Ishikawa (cell line): ENCODE measurements at regions not wholly inside any gene's neighbourhood (a gene's known extent, or its start where the extent isn't known, plus 50 kb on each side); places are given as distances from the start of the nearest gene placed in this dataset.

Experiments
- NFIC ChIP-seq: IDR thresholded peaks from 2 replicates; pipeline ENCODE4 v1.6.1; 2012
- RAD21 ChIP-seq: IDR thresholded peaks from 2 replicates; pipeline ENCODE4 v1.6.1; 2012; ENCODE audit warnings: low read depth
- TEAD4 ChIP-seq: IDR thresholded peaks from 2 replicates; pipeline ENCODE4 v1.6.1; 2012
- YY1 ChIP-seq: IDR thresholded peaks from 2 replicates; pipeline ENCODE4 v1.6.1; 2012; ENCODE audit warnings: low read depth
- TF ChIP-seq, protein P1 (sequence below): IDR thresholded peaks from 2 replicates; pipeline ENCODE4 v1.6.1; 2012

DNA sequence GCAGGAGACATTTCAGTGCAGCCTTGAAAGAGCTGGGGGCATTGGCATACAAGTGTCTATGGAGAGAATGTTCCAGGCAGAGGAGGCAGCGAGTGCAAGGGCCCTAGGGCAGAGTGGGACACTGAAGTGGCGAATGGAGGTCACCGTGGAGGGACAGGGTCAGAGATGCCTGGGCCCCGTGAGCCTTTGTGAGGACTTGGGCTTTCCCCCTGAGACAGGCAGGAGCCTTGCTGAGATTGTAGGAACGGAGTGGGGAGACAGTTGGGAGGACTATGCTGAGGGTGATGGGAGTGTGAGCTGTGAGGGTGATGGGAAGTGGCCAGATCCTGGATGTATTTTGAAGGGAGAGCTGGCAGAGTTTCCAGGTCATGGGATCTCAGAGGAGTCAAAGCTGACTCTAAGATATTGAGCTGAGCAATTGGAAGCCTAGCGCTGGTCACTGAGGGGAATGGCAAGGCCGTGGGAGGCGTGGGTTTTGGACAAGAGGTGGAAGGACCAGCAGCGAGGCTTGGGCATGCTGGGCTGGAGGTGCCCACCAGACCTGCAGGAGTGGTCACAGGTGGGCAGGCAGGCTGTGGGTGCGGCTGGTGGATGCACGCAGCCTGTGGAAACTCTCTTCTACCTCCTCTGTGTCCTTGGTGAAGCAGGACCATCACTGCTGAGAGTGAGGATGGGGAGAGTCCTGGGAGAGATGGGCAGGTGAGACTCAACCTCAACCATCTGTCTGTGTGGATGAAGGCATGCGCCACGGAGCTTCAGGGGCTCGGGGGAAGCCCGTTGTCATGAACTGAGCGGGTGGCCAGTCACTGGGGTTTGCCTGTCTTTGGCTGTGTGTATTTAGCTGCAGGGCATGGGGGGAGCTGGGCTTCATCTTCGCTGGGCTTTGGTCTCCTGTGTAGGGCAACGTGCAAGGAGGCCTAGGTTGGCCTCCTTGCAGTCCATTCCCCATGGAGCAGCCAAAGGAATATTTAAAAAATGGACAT is 241.2 kb upstream of the HS6ST1 start:
- no peak for TF ChIP-seq TEAD4
- TF ChIP-seq, protein P1, sequence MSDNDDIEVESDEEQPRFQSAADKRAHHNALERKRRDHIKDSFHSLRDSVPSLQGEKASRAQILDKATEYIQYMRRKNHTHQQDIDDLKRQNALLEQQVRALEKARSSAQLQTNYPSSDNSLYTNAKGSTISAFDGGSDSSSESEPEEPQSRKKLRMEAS = no peak
- no peak for TF ChIP-seq YY1
- no peak for TF ChIP-seq NFIC
- TF ChIP-seq RAD21 = no peak
